Progenitor cell of endocrine pancreas (in vitro differentiated cells): ENCODE measurements at regions not wholly inside any gene's neighbourhood (a gene's known extent, or its start where the extent isn't known, plus 50 kb on each side); places are given as distances from the start of the nearest gene placed in this dataset.

ENCODE experiments used
- DNase-seq: peaks from one replicate; pipeline ENCODE4 v3.0.0; 2021; ENCODE audit warnings: low spot score; ENCODE audit not compliant: unreplicated experiment
- H3K27ac Mint-ChIP-seq: 2 replicates; pipeline ENCODE4 v1.8.0; 2021; ENCODE audit warnings: mild to moderate bottlenecking, moderate library complexity, mixed read lengths
- H3K27me3 Mint-ChIP-seq: 2 replicates; pipeline ENCODE4 v1.8.0; 2021; ENCODE audit warnings: mixed read lengths
- H3K36me3 Mint-ChIP-seq: 2 replicates; pipeline ENCODE4 v1.8.0; 2022; ENCODE audit warnings: mixed read lengths; ENCODE audit not compliant: insufficient read depth
- H3K4me1 Mint-ChIP-seq: 2 replicates; pipeline ENCODE4 v1.8.0; 2021; ENCODE audit warnings: low read depth, mixed read lengths
- H3K4me3 Mint-ChIP-seq: 2 replicates; pipeline ENCODE4 v1.8.0; 2021; ENCODE audit warnings: low read depth, mild to moderate bottlenecking, moderate library complexity, mixed read lengths
- H3K9me3 Mint-ChIP-seq: 2 replicates; pipeline ENCODE4 v1.8.0; 2021; ENCODE audit warnings: low read depth, mixed read lengths
- TF ChIP-seq, protein P1 (sequence below): fragments of 200-600 bp; sonication (generic); IDR thresholded peaks from one replicate; pipeline ENCODE4 v1.5.0; 2021; ENCODE audit warnings: antibody characterized with exemption, mild to moderate bottlenecking; ENCODE audit not compliant: unreplicated experiment

DNA sequence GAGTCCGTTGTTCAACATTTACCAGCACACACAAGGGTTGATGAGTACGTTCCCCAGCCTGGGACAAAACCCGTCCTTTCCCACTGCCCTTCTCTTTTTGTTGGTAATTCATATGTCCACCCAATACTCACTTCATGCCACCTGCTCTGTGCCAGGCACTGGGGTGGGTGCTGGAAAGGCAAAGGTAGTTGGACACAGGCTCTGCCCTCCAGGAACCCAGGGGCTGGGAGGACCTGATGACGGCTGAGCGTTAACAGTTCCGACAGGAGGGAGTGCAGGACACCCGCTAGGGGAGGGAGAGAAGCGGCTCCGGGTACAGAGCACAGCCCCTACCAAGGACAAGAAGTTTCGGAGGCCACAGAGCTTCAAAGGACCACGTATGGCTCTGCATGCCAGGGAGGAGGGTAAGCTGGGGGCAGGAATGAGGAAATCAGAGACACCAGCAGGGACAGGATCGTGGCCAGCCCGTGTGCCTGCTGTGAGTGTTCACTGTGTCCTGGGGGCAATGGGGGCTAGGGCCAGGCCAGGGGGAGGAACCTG, 134.1 kb upstream of the GPC1 start:
- H3K4me3 Mint-ChIP-seq: no peak overlapping the region
- no peaks in the 10 kb centered on the region for H3K36me3 Mint-ChIP-seq
- DNase-seq: no peak
- peaks cover 4% of the 10 kb centered on the region for H3K27me3 Mint-ChIP-seq
- H3K27ac Mint-ChIP-seq: no peak overlapping the region
- H3K9me3 Mint-ChIP-seq: no peaks in the 10 kb centered on the region
- TF ChIP-seq, protein P1, sequence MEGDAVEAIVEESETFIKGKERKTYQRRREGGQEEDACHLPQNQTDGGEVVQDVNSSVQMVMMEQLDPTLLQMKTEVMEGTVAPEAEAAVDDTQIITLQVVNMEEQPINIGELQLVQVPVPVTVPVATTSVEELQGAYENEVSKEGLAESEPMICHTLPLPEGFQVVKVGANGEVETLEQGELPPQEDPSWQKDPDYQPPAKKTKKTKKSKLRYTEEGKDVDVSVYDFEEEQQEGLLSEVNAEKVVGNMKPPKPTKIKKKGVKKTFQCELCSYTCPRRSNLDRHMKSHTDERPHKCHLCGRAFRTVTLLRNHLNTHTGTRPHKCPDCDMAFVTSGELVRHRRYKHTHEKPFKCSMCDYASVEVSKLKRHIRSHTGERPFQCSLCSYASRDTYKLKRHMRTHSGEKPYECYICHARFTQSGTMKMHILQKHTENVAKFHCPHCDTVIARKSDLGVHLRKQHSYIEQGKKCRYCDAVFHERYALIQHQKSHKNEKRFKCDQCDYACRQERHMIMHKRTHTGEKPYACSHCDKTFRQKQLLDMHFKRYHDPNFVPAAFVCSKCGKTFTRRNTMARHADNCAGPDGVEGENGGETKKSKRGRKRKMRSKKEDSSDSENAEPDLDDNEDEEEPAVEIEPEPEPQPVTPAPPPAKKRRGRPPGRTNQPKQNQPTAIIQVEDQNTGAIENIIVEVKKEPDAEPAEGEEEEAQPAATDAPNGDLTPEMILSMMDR: no peak
- H3K4me1 Mint-ChIP-seq: peaks cover 4% of the 10 kb centered on the region

DNA sequence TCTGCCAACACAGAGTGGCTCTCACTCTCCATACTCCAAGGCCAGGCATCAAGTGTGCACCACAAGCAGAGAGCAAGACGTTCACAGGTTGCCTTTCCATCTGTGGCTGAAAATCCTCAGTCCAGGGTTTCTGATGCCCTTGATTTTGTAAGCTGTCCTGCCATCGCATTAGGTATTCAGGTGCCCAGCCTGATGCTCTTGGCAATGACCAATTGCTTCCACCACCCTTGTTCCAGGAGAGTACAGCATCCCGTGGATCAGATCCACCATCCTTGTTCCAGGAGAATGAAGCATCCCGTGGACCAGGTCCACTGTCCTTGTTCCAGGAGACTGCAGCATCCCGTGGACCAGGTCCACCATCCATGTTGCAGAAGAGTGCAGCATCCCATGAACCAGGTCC, 133.4 kb upstream of the GPC1 start:
- Mint-ChIP-seq H3K4me1 (peaks cover 4% of the 10 kb centered on the region), H3K4me3 (no peak overlapping the region), H3K27me3 (peaks cover 4% of the 10 kb centered on the region), H3K9me3 (no peaks in the 10 kb centered on the region), H3K27ac (no peak overlapping the region), H3K36me3 (no peaks in the 10 kb centered on the region)
- TF ChIP-seq, protein P1: no peak
- peak; percentile 3 for DNase-seq

DNA sequence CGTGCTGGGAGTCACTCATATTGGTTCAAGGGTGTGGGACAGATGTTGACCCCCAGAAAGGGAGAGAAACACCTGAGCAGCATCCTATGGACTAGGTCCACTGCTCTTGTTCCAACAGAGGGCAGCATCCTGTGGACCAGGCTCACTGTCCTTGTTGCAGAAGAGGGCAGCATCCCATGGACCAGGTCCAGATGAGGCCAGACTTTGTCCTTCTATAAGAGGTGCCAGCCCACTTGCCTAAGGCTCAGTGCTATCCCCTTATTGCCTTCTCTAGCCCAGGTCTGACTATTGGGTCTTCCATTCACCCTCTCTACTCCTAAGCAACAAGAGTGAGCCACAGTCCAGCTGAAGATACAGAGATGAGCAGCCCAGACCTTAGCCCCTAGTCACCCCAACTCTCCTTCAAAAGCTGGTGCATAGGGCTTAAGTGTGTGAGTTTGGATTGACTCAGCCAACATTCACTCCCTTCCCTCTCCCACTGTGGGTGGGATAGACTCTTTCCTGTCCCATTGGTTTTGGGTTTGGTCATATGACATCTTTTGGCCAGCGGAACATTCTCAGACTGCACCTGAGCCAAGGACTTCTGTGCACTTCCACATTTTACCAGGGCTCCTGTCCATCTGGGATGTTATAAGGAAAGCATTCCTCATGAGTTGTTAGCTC, 132.4 kb upstream of the GPC1 start:
- H3K4me3 Mint-ChIP-seq: no peak overlapping the region
- H3K27ac Mint-ChIP-seq: no peak overlapping the region
- peaks cover 4% of the 10 kb centered on the region for H3K4me1 Mint-ChIP-seq
- H3K9me3 Mint-ChIP-seq: no peaks in the 10 kb centered on the region
- peak; percentile 3 for DNase-seq
- TF ChIP-seq, protein P1: no peak
- no peaks in the 10 kb centered on the region for H3K36me3 Mint-ChIP-seq
- peaks cover 4% of the 10 kb centered on the region for H3K27me3 Mint-ChIP-seq

DNA sequence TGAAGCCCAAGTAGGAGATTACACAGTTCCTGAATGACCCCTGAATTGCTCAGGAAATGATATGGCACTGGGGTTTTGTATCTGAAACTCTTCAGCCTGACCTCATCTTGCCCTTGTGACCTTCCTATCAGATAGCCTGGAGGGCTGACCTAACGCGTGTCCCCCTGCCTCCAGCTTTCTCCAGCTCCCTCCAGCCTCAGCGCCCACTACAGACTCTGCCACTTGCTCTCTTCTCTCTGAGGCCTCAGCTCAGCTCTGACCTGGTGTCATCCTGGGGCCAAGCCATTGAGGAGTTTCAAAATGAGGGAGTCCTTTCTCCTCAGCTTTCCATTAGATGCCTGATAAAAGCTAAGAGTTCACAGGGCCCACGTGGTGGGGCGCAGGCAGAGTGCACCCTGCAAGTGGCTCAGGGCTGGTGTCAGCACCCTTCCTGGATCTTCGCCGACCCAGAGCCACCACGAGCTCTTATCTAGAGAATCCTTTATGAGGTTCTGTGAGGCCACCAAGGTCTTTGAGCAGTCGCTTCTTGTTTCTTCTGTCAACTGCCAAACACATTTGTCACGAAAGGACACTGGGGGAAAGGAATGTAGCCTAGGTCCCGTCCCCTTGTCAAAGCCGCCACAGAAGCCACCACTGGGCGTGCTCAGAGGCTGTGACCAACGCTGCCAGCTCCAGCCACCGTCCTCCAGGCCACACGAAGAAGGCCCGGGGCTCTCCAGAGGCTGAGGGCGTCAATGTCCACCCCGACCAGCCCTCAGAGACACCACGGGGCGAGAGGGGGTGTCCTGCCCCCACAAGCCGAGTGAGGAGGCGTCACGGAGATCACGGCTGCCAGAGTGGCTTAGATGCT, 131.3 kb upstream of the GPC1 start:
- DNase-seq: peak; percentile 7
- TF ChIP-seq, protein P1: no peak
- peaks cover 4% of the 10 kb centered on the region for H3K27me3 Mint-ChIP-seq
- no peaks in the 10 kb centered on the region for H3K36me3 Mint-ChIP-seq
- H3K4me1 Mint-ChIP-seq: peaks cover 4% of the 10 kb centered on the region
- H3K4me3 Mint-ChIP-seq: no peak overlapping the region
- no peaks in the 10 kb centered on the region for H3K9me3 Mint-ChIP-seq
- no peak overlapping the region for H3K27ac Mint-ChIP-seq

DNA sequence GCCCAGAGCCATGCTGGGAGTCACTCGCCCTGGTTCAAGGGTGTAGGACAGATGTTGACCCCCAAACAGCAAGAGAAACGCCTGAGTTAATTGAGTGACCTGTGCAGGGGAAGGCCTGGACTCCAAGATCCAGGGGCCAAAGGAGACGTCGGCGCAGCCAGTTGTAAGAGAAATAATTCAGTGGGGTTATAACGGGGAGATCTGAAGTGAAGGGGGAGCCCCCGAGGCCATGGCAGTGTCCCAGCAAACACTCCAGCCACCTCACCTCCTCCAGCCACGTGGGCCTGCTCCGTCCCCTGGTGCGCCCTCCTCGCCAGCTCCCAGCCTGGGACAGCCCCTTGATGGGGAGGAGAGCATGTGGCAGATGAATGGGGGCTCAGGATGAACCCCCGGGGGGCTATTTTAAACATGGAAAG, 130.7 kb upstream of the GPC1 start:
- peak; percentile 4 for DNase-seq
- H3K4me3 Mint-ChIP-seq: no peak overlapping the region
- TF ChIP-seq, protein P1: no peak
- no peaks in the 10 kb centered on the region for H3K9me3 Mint-ChIP-seq
- no peaks in the 10 kb centered on the region for H3K36me3 Mint-ChIP-seq
- H3K27ac Mint-ChIP-seq: no peak overlapping the region
- H3K4me1 Mint-ChIP-seq: peaks cover 4% of the 10 kb centered on the region
- H3K27me3 Mint-ChIP-seq: peaks cover 4% of the 10 kb centered on the region
